ENCODE measurements at regions not wholly inside any gene's neighbourhood (a gene's known extent, or its start where the extent isn't known, plus 50 kb on each side); places are given as distances from the start of the nearest gene placed in this dataset.

DNA sequence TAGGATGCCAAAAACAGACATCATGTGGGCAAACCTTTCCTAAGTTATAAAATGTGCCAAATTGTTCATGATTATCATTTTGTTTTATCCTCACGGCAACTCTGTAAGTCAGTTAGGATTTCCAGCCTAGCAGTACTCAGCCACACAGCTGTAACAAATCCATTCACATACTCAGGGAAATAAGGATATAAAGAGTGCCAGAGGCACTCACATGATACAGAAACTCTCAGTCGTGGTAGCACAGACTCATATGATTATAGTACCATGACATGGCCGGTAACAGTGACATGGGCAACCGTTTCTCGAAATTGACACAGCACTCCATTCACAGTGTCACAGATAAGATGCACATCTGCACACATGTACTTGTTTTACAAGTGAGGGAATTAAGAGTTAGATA lies 344.2 kb downstream of the LRIG3 start:
- Mint-ChIP-seq H3K27me3 (peaks cover 4% of the 10 kb centered on the region), H3K27ac (no peak overlapping the region), H3K4me1 (ENCODE audit: unreplicated experiment) (peaks cover 5% of the 10 kb centered on the region), H3K36me3 (no peaks in the 10 kb centered on the region), H3K9me3 (peaks cover 5% of the 10 kb centered on the region), H3K4me3 (no peak overlapping the region)
- TF ChIP-seq, protein P1, sequence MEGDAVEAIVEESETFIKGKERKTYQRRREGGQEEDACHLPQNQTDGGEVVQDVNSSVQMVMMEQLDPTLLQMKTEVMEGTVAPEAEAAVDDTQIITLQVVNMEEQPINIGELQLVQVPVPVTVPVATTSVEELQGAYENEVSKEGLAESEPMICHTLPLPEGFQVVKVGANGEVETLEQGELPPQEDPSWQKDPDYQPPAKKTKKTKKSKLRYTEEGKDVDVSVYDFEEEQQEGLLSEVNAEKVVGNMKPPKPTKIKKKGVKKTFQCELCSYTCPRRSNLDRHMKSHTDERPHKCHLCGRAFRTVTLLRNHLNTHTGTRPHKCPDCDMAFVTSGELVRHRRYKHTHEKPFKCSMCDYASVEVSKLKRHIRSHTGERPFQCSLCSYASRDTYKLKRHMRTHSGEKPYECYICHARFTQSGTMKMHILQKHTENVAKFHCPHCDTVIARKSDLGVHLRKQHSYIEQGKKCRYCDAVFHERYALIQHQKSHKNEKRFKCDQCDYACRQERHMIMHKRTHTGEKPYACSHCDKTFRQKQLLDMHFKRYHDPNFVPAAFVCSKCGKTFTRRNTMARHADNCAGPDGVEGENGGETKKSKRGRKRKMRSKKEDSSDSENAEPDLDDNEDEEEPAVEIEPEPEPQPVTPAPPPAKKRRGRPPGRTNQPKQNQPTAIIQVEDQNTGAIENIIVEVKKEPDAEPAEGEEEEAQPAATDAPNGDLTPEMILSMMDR (conservative IDR thresholded peaks at IDR 0.05), result no peak
- DNase-seq (ENCODE audit: extremely low spot score, unreplicated experiment), result no peak

DNA sequence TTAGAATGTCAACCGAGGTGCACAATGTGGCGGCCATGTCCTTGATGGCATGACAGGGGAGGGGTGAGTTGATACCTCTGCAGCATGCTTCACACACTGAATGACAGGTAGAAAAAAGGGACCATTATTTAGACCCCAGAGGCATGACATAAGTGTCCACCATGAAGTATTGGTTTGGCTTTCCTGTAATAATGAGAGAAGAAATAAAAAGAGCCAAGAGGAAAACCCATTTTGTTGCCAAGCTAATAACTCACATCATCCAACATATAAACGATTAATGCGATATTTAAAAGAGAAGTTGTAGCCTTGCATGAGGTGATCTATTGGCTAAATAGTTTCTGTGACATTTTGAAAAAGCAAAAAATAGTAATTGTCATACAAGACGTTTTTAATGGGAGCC lies 343.4 kb downstream of the LRIG3 start:
- no peak overlapping the region for H3K4me3 Mint-ChIP-seq
- TF ChIP-seq, protein P1 (conservative IDR thresholded peaks at IDR 0.05), result no peak

DNA sequence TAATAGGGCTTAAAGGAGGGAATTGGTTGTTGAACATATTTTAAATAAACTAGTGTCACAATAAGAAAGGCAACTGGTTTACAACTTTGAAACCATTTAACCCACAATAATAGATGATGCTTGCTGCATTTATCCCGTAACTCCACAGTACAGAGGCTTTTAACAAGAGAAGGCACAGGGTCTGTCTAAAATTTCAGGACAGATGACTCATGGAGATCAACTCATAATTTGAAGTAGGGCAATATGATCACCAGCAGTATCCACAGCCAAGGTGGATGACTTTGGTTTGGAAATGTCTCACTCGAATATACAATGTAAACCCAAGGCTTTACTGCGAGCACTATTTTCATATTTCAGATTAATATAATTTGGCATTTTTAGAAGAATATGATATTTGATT lies 340.2 kb downstream of the LRIG3 start:
- Mint-ChIP-seq H3K27ac (no peak overlapping the region), H3K4me3 (no peak overlapping the region), H3K36me3 (no peaks in the 10 kb centered on the region), H3K4me1 (ENCODE audit: unreplicated experiment) (peaks cover 4% of the 10 kb centered on the region), H3K9me3 (peaks cover 5% of the 10 kb centered on the region), H3K27me3 (peaks cover 12% of the 10 kb centered on the region)
- DNase-seq (ENCODE audit: extremely low spot score, unreplicated experiment), result no peak
- TF ChIP-seq, protein P1 (conservative IDR thresholded peaks at IDR 0.05), result no peak

More for the DNA sequence above, 343.4 kb downstream of the LRIG3 start:
- Mint-ChIP-seq H3K27me3 (peaks cover 4% of the 10 kb centered on the region), H3K27ac (peak overlapping the region; percentile 79), H3K9me3 (peaks cover 5% of the 10 kb centered on the region), H3K36me3 (no peaks in the 10 kb centered on the region), H3K4me1 (ENCODE audit: unreplicated experiment) (peaks cover 5% of the 10 kb centered on the region)
- no peak for DNase-seq (ENCODE audit: extremely low spot score, unreplicated experiment)

DNA sequence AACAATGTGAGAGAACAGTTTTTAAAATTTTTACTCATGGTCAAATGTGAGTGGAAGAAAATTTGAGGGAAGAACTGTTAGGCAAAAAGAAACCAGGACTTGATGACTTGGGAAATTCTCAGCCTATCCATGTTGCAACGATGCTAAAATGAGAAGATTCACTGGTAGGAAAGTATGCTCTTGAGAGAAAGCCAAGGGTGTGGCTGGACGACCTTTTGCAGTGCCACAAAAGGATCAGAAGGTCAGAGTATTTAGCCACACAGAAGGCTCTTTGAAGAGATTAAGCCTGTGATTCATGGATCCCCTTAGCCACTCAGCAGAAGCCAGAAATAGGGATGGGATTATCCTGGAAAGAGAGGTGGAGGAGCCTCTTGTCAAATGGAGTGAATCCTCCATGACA lies 336.8 kb downstream of the LRIG3 start:
- Mint-ChIP-seq H3K27ac (no peak overlapping the region), H3K36me3 (no peaks in the 10 kb centered on the region), H3K4me1 (ENCODE audit: unreplicated experiment) (no peaks in the 10 kb centered on the region), H3K27me3 (peaks cover 10% of the 10 kb centered on the region), H3K9me3 (no peaks in the 10 kb centered on the region), H3K4me3 (no peak overlapping the region)
- DNase-seq (ENCODE audit: extremely low spot score, unreplicated experiment), result no peak
- TF ChIP-seq, protein P1 (conservative IDR thresholded peaks at IDR 0.05), result no peak

DNA sequence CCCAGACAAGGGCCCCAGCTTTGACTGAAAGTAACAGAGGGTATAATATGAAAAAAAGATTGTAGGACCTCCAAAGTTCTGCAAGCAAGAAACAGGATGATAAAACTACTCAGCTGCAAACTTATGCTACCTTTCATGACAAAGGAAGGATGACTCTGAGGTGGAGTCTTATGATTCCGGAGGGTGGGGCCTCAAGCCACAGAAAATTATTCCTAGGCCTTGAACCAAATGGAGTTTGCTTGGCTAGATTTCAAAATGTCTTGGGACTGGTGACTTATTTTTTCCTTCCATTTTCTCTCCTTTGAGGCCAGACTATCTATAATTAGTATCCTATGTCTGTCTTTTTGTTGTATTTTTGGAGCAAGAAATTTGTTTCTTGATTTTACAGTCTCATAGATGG lies 336.4 kb downstream of the LRIG3 start:
- H3K27me3 Mint-ChIP-seq, result peaks cover 10% of the 10 kb centered on the region
- H3K9me3 Mint-ChIP-seq, result no peaks in the 10 kb centered on the region
- no peaks in the 10 kb centered on the region for H3K4me1 Mint-ChIP-seq (ENCODE audit: unreplicated experiment)
- no peak overlapping the region for H3K4me3 Mint-ChIP-seq
- DNase-seq (ENCODE audit: extremely low spot score, unreplicated experiment), result no peak
- TF ChIP-seq, protein P1 (conservative IDR thresholded peaks at IDR 0.05), result no peak
- no peaks in the 10 kb centered on the region for H3K36me3 Mint-ChIP-seq
- H3K27ac Mint-ChIP-seq, result no peak overlapping the region

DNA sequence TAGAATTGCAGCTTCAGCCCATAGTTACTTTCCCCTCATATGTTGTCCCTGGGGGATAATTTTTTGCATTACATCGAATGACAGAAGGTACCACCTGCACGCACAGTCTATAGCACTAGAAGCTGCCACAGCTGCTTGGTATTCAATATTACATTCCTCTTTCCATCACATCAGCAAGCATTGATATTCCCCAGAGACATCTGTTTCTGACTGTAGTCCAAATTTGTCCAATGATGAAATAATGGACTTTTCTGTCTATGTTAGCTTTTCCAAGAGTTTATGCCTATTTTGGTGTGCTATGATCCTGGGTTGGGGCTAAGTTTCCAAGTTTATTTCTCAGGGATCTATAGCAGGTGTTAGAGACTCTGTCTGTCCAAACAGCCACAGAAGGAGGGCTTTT lies 335.4 kb downstream of the LRIG3 start:
- no peak for DNase-seq (ENCODE audit: extremely low spot score, unreplicated experiment)
- no peaks in the 10 kb centered on the region for H3K36me3 Mint-ChIP-seq
- H3K4me1 Mint-ChIP-seq (ENCODE audit: unreplicated experiment), result no peaks in the 10 kb centered on the region
- no peak overlapping the region for H3K27ac Mint-ChIP-seq
- H3K9me3 Mint-ChIP-seq, result no peaks in the 10 kb centered on the region
- TF ChIP-seq, protein P1 (conservative IDR thresholded peaks at IDR 0.05), result no peak
- peaks cover 10% of the 10 kb centered on the region for H3K27me3 Mint-ChIP-seq
- no peak overlapping the region for H3K4me3 Mint-ChIP-seq

Data from type B pancreatic cell (in vitro differentiated cells).